ENCODE measurements at regions not wholly inside any gene's neighbourhood (a gene's known extent, or its start where the extent isn't known, plus 50 kb on each side); places are given as distances from the start of the nearest gene placed in this dataset.

GRCh38 chr5:103433211-103433610 is 129.4 kb downstream of the NUDT12 start:
- no peak for TF ChIP-seq MYC (IDR thresholded peaks at IDR 0.05; ENCODE audit: low read depth, low read length)
- TF ChIP-seq POLR2A (IDR thresholded peaks at IDR 0.05; ENCODE audit: low read depth, low read length), result no peak
- no peak for TF ChIP-seq JUN (IDR thresholded peaks at IDR 0.05; ENCODE audit: borderline replicate concordance, insufficient read depth, insufficient read length, low read depth)

All from endothelial cell of umbilical vein (primary cell).